ENCODE measurements at regions not wholly inside any gene's neighbourhood (a gene's known extent, or its start where the extent isn't known, plus 50 kb on each side); places are given as distances from the start of the nearest gene placed in this dataset.
"Not testable (repeated sequence)": the region's sequence is repeated elsewhere in the genome, so short reads cannot be mapped to it uniquely, and the experiment has no call there.

DNA sequence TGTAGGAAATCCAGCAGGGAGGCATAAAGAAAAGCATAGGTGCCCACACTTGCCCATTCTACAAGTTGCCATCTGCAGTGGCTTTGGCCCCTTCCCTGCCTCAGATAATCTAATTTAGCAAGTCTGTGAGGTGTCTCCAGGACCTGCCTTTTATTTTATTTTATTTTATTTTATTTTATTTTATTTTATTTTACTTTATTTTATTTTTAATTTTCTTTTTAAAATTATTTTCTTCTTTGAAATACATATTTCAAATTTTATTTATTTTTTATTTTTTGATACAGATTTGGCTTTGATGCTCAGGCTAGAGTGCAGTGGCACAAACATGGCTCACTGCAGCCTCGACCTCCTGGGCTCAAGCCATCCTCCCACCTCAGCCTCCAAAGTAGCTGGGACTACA is 51.0 kb upstream of the GSC start:
- H3K4me2 ChIP-seq (ENCODE audit: control insufficient read depth, insufficient read depth); H3K4me1 ChIP-seq (ENCODE audit: control insufficient read depth, insufficient read depth, low read length); CTCF ChIA-PET; H2AFZ ChIP-seq (ENCODE audit: control insufficient read depth, low read depth, low read length); RAD21 ChIA-PET (ENCODE audit: unreplicated experiment); intact Hi-C loops (cut with micrococcal nuclease; ENCODE audit: unreplicated experiment); H3K79me2 ChIP-seq (ENCODE audit: control insufficient read depth, insufficient read depth, low read length); H3K27ac ChIP-seq (ENCODE audit: control insufficient read depth, insufficient read depth); H3K9ac ChIP-seq (ENCODE audit: control insufficient read depth, insufficient read depth, low read length); SMC1A ChIA-PET (ENCODE audit: uncharacterized antibody, unreplicated experiment); POLR2A ChIA-PET; FAIRE-seq; BruUV-seq (replicated peaks); in situ Hi-C loops (cut with MboI); DNase-seq (ENCODE audit: low read depth, low spot score); H3K27me3 ChIP-seq (replicated peaks in 1 of 2; ENCODE audit: control insufficient read depth in 2 of 2, insufficient read depth in 2 of 2, low read length in 1 of 2); ATAC-seq; H3K36me3 ChIP-seq (ENCODE audit: control insufficient read depth in 2 of 2, insufficient read depth in 2 of 2, low read length in 1 of 2); H3K4me3 ChIP-seq; H3K9me3 ChIP-seq (replicated peaks; ENCODE audit: control insufficient read depth, insufficient read depth, low read length); H4K20me1 ChIP-seq (ENCODE audit: control insufficient read depth, insufficient read depth): not testable (repeated sequence)
- 0% methylated on average over 1 of the region's 1 CpG for WGBS (ENCODE audit: insufficient coverage, insufficient replicate concordance, low lambda C conversion rate, missing lambda C conversion rate)

Data from GM12878 (cell line).